Hepatic stellate cell (primary cell): ENCODE measurements at regions not wholly inside any gene's neighbourhood (a gene's known extent, or its start where the extent isn't known, plus 50 kb on each side); places are given as distances from the start of the nearest gene placed in this dataset.

Experiments used
- DNase-seq: peaks from one replicate; pipeline ENCODE4 v3.0.0; 2011; ENCODE audit warnings: low spot score

DNA sequence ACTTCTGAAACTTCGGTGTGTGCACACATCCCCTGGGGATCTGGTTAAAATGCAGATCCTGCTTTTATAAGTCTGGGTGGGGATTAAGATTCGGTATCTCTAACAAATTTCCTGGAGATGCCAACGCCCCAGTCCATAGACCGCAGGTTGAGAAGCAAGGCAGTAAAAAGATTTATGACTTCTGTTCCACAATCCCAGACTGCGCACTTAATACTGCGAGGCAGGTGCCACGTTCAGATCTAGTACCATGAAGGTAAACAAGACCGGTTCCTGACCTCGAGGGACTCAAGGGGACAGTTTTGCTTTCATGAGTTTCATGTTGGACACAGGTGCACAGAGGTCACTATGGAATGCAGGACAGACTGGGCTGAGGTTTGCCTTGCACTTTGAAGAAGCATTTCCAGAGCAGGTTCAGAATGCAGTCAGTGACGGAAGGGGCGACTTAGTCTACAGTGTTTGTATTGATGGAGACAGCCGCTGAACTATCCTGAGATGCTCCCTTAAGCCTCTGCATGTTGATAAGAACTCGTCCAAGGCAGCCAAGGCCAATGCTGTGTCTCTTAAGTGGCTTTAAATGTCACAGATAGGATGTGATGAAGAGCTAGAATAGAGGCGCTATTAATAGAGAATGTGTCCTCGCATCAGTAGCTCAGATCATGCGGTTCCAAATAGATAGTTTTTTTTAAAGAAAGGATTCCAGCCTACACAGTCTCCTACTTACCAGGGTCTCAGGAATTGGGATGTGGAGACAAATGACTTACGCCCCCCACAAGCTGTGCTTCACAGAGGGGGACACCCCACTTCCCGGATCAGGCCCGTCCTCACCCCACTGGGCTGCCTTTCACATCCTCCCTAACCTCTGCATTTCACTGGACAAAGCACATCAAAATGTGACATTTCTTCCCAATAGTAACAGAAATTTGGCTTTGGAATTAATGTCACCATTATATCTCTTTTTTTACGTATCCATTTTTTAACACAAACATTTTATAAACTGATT lies 97.1 kb upstream of the IRS2 start:
- DNase-seq, result no peak

GRCh38 chr13:109881961-109882558 lies 95.7 kb upstream of the IRS2 start:
- DNase-seq, result no peak

GRCh38 chr13:109881347-109881725 lies 95.0 kb upstream of the IRS2 start:
- no peak for DNase-seq

DNA sequence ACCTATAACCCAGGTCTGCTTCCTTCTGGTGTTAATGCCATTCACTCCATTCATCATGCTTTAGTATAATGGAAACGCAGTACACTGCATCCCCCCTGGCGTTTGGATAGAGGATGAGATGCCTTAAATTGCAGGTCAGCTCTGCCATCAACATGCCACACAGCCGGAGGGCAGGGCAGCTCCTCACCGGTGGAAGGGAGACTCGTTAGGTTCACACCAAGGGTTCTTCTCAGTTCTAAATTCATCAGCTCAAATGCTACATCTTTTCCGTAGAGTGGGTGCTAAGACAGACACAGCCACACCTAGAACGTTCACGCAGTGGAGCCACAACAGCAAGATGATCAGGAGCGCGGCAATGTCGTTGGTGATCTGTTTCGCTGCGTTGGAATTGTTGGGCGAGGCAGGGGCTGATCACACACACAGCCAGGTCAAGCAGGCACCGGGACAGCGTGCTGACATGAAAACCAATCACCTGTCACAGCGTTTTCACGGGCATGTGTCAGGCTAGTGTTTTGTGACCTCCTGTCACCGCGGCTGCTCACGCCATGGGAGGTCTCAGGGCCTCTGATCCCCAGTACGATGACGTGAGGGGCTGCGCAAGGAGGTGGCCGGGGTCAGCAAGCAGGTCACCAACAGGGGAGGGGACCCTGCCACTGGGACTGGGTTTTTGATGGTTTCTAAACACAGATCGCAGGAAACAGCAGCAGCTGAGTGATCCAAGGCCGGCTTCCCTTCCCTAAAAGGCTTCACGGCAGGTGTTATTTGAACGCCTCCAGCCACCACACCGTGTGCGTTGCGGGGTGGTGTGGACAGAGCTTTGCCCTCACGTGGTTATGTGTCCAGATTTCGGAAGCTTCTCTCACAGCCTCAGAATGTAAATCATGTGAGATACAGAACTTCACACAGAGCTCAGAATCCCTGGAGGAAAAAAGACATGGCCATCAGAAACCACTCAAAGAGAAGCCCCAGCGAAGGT lies 94.3 kb upstream of the IRS2 start:
- DNase-seq, result no peak

GRCh38 chr13:109879338-109879737 lies 93.0 kb upstream of the IRS2 start:
- no peak for DNase-seq

DNA sequence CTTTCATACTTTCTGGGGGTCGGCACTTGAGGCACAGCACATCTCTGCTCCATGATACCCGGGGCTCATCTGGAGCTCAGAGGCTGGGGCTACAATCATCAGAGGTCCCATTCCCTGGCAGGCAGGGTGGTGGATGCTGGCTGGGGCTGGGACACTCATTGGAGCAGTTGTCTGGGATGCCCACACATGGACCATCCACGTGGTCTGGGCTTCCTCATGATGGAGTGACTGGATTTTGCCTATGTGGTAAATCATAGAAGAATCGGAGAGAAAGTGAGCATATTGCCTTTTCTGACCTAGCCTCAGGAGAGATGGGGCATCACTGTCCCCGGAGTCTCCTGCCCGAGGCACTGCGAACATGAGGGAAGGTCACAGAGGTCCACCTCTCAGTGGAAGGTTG lies 91.4 kb upstream of the IRS2 start:
- DNase-seq, result no peak

DNA sequence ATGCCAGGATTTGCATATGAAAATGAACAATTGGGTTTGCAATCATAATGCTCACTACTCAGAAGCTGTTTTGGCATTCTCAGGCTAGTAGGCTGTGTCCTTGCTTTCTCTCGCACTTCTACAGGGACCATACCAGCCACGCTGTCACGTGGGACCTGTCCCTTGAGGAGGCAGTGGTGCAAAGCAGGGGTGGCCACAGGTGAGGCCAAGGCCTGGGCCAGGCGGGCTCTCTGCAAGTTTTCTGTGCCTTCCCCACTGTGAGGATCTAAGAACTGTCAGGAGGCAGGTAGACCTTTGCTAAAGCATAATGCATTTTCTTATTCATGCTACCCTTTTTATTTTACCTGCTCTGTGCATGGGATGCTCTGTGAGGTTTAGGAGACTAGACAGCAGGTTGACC lies 89.4 kb upstream of the IRS2 start:
- no peak for DNase-seq

- peak; percentile 54 for DNase-seq
Observed at GRCh38 chr13:109874484-109875454, 88.4 kb upstream of the IRS2 start.

DNA sequence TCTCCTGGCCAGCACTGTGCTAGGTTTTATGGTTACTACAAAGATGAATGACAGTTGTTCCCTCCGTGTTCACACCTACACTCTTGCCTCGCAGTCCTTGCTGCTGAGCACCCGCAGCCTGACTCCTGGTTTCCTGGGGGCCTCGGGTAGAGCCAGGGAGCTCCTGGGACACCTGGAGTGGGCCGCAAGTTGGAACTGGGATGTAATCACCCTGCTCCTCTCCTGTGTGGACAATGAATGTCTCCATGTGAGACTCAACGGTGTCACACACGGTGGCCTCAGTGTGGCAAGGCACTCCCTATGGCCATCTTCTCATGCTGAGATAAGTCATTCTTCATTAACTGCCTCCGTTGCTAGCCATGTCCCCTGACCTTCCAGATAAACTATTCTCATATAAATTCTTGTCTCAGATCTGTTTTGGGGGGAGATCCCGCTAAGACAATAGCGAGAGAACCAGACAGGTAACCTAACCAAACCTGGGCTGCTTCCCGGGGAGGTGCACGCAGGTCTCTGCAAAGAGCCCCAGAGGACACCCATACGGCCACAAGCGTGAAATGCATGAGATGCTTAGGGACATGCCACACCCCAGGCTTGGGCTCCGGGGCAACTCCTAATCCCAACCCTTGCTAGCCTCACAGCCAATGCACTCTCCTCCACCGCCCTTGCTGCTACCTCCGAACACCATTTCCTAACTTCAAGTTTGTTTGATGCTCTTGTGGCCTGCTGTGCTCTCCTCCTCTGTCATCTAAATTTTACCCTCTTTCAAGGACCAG lies 87.2 kb upstream of the IRS2 start:
- no peak for DNase-seq

GRCh38 chr13:109872864-109873263 lies 86.5 kb upstream of the IRS2 start:
- no peak for DNase-seq

DNA sequence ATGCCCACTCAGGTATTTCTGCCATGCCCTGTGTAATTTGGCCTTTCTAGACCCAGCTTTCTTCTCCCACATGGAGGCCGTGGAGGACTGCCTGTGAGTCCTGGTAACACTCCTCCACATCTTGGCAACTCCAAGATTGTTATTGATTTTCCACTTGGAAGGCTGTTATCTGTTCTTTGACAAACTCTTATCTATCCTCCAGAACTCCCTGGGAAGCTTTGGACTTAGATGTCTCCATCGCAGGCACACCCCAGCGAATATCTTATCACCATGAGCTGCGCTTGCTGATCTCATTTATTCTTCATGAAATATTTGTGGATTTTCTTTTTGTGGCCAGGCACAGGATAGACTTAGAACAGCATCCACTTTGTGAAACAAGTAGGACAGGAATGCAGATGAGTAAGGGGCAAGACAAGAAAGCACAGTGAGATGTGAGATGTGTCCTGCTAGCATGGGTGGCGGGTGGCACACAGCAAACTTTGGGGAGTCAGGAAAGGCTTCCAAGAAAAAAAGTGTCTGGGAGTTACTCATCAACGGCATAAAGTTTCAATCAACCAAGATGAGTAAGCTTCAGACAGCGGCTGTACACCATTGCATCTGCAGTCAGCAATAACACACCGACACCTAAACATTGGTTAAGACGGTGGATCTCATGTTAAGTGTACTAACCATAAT lies 84.5 kb upstream of the IRS2 start:
- DNase-seq, result no peak

DNA sequence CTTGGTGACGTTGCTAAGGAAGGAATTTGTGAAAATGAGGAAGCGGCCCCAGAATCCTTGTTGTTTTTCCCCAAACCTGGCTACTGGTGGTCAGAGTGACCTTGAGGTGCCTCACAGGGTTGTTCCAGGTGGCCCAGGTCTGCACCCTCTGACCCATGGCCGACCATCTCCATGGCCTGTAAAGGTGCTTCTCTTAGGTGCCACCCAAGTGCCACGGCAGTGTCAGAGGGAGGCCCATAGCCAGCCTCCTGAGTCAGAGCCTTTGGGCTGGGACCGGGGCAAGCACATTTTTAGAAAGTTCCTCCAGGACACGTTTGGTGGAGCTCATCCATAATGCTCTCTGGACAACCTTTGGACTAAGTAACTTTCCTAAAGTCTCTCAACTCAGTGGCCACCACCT lies 83.9 kb upstream of the IRS2 start:
- DNase-seq, result no peak

DNA sequence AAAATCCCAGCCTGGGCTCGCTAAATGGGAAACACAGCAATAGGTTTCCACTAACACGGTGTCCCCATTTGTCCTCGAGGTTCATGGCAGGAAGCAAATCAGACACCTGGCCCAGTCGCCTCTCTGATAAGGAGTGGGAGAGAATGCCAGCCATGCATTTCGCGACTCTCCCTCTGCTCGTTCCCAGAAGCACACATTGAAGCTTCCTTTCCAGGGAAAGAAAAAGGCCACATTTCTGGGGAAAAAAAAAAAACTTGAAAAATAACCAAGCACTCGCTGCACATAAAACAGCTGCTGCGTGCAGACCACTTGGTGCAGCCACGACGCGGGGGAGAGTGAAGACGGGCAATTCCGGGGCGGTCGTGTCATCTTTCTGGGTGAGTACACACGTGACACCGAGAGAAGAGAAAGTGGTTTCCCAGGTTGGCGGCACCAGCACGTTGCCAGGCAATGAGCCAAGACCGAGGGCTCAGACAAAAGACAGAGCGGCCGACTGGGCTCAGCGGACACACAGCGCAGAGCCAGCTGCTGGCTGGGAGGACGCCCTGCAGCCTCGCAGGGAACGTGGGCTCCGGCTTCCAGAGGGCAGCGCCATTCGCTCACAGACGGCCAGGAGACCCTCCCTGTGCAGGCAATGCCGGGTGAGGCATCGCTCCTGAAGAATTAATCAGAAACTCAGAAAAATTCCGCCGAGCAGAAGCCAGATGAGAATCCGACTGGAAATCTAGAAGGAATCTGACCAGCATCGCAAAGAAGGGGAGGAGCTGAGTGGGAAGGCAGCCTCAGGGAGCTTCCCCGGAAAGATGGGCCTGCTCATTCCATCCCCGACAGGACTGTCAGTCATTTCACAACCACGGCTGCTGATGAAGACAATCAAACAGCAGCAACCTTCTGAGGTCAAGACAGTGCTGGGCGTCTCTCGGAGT lies 83.2 kb upstream of the IRS2 start:
- peak; percentile 82 for DNase-seq

- peak; percentile 16 for DNase-seq
Observed at GRCh38 chr13:109868578-109869311, 82.4 kb upstream of the IRS2 start.

- DNase-seq, result no peak
Observed at GRCh38 chr13:109867766-109868165, 81.4 kb upstream of the IRS2 start.

- peak; percentile 14 for DNase-seq
Observed at GRCh38 chr13:109862627-109863026, 76.2 kb upstream of the IRS2 start.

DNA sequence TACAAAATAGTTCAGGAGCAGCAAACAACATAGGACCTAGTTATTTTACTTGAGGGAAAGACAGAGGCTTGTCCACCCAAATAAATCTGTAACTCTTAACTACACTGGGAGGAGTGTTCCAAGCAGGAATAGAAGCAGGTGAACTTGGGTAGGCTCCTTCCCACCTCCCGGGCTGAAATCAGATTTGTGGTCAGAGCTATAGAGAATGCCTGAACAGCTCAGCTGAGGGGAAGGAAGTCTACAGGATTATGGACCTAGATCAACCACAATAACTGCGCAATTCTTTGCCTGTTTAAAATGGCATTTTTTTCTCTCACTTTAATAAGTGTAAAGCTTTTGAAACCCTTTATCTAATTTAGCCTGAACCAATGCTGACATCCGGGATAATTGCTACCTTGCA lies 73.5 kb upstream of the IRS2 start:
- no peak for DNase-seq
